ENCODE measurements at regions not wholly inside any gene's neighbourhood (a gene's known extent, or its start where the extent isn't known, plus 50 kb on each side); places are given as distances from the start of the nearest gene placed in this dataset.
A peak's percentile ranks its signal among the peaks of the same experiment; 100 is the strongest.
"Not testable (repeated sequence)": the region's sequence is repeated elsewhere in the genome, so short reads cannot be mapped to it uniquely, and the experiment has no call there.

DNA sequence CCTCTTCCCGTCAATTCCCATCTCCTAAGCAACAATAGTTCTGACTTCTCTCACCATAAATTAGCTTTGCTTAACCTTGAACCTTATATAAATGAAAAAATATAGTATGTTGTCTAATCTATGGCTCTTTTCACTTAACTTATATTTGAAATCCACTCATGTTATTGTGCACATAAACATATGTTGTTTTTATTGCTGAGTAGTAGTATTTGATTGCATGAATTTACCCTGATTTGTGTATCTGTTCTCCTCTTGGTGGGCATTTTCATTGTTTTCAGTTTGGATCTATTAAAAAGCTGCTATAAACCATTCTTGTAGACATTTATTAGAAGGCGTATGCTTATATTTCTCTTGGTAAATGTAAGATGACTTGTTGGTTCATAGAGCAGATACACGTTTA, 874.3 kb upstream of the ZEB2 start:
- no peaks in the 10 kb centered on the region for H3K36me3 ChIP-seq (ENCODE audit: control insufficient read depth in 3 of 3, insufficient read depth in 2 of 3, low read depth in 1 of 3, low read length in 3 of 3)
- no peak overlapping the region for H3K4me3 ChIP-seq (ENCODE audit: low read depth in 1 of 3, low read length in 3 of 3)
- H3K4me1 ChIP-seq (ENCODE audit: control insufficient read depth in 3 of 3, insufficient read depth in 2 of 3, low read depth in 1 of 3, low read length in 2 of 3): no peaks in the 10 kb centered on the region
- H3K9me3 ChIP-seq (ENCODE audit: control insufficient read depth in 2 of 2, insufficient read depth in 1 of 2, low read depth in 1 of 2, low read length in 1 of 2): no peaks in the 10 kb centered on the region
- H3K27ac ChIP-seq (ENCODE audit: low read depth in 1 of 3, low read length in 2 of 3): no peak overlapping the region
- DNase-seq: no peak
- WGBS, 3 donors: 67 to 85% (median 71%) methylated on average over 3 of the region's 3 CpGs
- no peaks in the 10 kb centered on the region for H3K27me3 ChIP-seq (ENCODE audit: control insufficient read depth in 3 of 3, insufficient read depth in 3 of 3, low read length in 3 of 3)
- no peak for FAIRE-seq

DNA sequence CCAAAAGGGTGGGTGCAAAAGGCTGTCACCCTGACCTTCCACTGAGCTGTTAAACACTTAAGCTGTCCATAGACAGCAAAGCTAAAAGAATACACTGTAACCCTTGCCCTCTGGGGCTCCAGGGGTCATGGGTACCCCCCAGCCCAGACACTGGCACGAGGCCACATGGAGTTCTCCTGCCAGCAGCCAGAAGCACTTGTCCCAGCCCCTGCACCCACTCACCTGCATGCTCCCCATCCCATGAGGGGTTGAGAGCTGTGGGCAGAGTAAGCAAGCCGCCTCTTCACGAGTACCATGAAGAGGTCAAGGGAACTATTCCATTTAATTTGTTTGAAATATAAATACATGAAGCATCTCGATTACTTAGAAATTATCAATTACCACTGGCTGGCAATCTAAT, 867.1 kb upstream of the ZEB2 start:
- no peak for DNase-seq
- H3K4me3 ChIP-seq (ENCODE audit: low read depth in 1 of 3, low read length in 3 of 3): no peak overlapping the region
- no peaks in the 10 kb centered on the region for H3K36me3 ChIP-seq (ENCODE audit: control insufficient read depth in 3 of 3, insufficient read depth in 2 of 3, low read depth in 1 of 3, low read length in 3 of 3)

DNA sequence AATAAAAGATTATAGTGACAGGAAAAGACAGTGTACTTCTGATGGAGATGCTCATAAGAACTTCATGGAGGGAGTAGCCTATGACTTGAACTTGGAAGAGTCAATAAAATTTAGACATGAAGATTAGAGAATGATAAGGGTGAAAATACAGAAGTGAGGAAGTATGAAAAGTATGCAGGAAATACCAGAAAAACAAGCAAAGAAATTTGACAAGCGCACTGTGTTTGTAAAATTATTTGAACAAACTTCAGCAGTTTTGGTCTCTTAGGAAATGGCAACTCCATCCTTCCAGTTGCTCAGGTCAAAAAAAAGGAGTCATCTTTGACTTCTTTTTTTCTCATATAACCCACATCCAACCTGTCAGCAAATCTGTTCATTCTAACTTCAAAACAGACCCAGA, 864.0 kb upstream of the ZEB2 start:
- DNase-seq (no peak), FAIRE-seq (no peak)
- 81 to 100% (median 91%) methylated on average over 1 of the region's 1 CpG for WGBS, 3 donors
- no peaks in the 10 kb centered on the region for H3K27me3 ChIP-seq (ENCODE audit: control insufficient read depth in 3 of 3, insufficient read depth in 3 of 3, low read length in 3 of 3)
- peaks cover 0 to 6% of the 10 kb centered on the region in 2 donors for H3K9me3 ChIP-seq (ENCODE audit: control insufficient read depth in 2 of 2, insufficient read depth in 1 of 2, low read depth in 1 of 2, low read length in 1 of 2)
- no peak overlapping the region for H3K27ac ChIP-seq (ENCODE audit: low read depth in 1 of 3, low read length in 2 of 3)
- H3K36me3 ChIP-seq (ENCODE audit: control insufficient read depth in 3 of 3, insufficient read depth in 2 of 3, low read depth in 1 of 3, low read length in 3 of 3): no peaks in the 10 kb centered on the region
- H3K4me1 ChIP-seq (ENCODE audit: control insufficient read depth in 3 of 3, insufficient read depth in 2 of 3, low read depth in 1 of 3, low read length in 2 of 3): no peaks in the 10 kb centered on the region
- H3K4me3 ChIP-seq (ENCODE audit: low read depth in 1 of 3, low read length in 3 of 3): no peak overlapping the region

More for the DNA sequence above, 867.1 kb upstream of the ZEB2 start:
- H3K27ac ChIP-seq (ENCODE audit: low read depth in 1 of 3, low read length in 2 of 3): no peak overlapping the region
- no peaks in the 10 kb centered on the region for H3K27me3 ChIP-seq (ENCODE audit: control insufficient read depth in 3 of 3, insufficient read depth in 3 of 3, low read length in 3 of 3)
- H3K4me1 ChIP-seq (ENCODE audit: control insufficient read depth in 3 of 3, insufficient read depth in 2 of 3, low read depth in 1 of 3, low read length in 2 of 3): no peaks in the 10 kb centered on the region
- no peak for FAIRE-seq
- WGBS, 3 donors: 79 to 88% (median 81%) methylated on average over 4 of the region's 4 CpGs
- peaks cover 0 to 6% of the 10 kb centered on the region in 2 donors for H3K9me3 ChIP-seq (ENCODE audit: control insufficient read depth in 2 of 2, insufficient read depth in 1 of 2, low read depth in 1 of 2, low read length in 1 of 2)

DNA sequence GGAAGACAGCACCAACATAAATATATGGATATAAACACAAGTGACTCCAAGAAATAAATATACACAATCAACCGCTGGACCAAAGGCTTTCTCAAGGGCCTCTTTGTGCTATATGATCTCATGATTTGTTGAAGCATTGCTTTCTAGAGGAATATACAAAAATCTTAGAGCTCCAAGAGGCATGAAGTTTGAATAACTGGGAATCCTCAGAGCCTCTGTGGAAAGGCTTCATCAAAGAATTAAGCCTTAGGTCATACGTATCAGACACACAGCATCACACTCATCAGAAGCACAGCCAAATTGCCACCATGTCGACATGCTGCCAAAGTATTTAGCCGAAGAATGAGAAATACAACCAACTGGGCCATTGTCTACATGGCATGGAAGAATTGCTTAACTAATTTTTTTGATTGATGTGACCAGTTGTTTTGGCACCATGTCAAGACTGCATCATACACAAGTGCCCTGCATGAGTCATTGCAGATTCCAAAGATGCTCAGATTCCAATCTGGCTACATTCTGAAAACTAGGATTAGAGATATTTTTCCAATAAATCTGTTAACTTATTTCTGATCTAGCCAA, 860.6 kb upstream of the ZEB2 start:
- no peak overlapping the region for H3K4me3 ChIP-seq (ENCODE audit: low read depth in 1 of 3, low read length in 3 of 3)
- peak in 1 of 2 donors; percentile 5 for DNase-seq
- FAIRE-seq: no peak
- no peaks in the 10 kb centered on the region for H3K36me3 ChIP-seq (ENCODE audit: control insufficient read depth in 3 of 3, insufficient read depth in 2 of 3, low read depth in 1 of 3, low read length in 3 of 3)
- no peaks in the 10 kb centered on the region for H3K27me3 ChIP-seq (ENCODE audit: control insufficient read depth in 3 of 3, insufficient read depth in 3 of 3, low read length in 3 of 3)
- H3K27ac ChIP-seq (ENCODE audit: low read depth in 1 of 3, low read length in 2 of 3): no peak overlapping the region
- H3K9me3 ChIP-seq (ENCODE audit: control insufficient read depth in 2 of 2, insufficient read depth in 1 of 2, low read depth in 1 of 2, low read length in 1 of 2): peaks cover 0 to 2% of the 10 kb centered on the region in 2 donors
- WGBS, 3 donors: 72 to 91% (median 90%) methylated on average over 4 of the region's 4 CpGs
- no peaks in the 10 kb centered on the region for H3K4me1 ChIP-seq (ENCODE audit: control insufficient read depth in 3 of 3, insufficient read depth in 2 of 3, low read depth in 1 of 3, low read length in 2 of 3)

DNA sequence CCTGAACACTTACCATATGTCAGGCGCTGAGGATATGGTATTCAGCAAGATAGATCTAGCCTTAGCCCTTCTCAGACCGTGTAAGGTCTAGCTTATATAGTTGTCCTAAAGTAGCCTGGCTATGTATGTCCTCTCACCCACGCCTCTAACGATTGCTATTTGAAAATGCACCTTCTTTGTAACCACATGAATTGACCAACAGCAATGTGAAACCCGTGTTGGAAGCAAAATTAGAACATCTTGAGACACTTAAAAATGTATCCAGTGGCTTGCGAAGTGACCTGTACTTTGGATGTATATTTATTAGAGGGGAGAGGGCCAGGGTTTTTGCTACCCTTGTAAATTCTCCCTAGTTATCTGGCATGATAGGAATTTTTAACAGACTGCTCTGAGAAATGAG, 860.0 kb upstream of the ZEB2 start:
- FAIRE-seq (no peak), DNase-seq (peak in 1 of 2 donors; percentile 1)
- H3K4me3 ChIP-seq (ENCODE audit: low read depth in 1 of 3, low read length in 3 of 3): no peak overlapping the region
- no peaks in the 10 kb centered on the region for H3K27me3 ChIP-seq (ENCODE audit: control insufficient read depth in 3 of 3, insufficient read depth in 3 of 3, low read length in 3 of 3)
- no peaks in the 10 kb centered on the region for H3K36me3 ChIP-seq (ENCODE audit: control insufficient read depth in 3 of 3, insufficient read depth in 2 of 3, low read depth in 1 of 3, low read length in 3 of 3)
- no peaks in the 10 kb centered on the region for H3K4me1 ChIP-seq (ENCODE audit: control insufficient read depth in 3 of 3, insufficient read depth in 2 of 3, low read depth in 1 of 3, low read length in 2 of 3)
- H3K27ac ChIP-seq (ENCODE audit: low read depth in 1 of 3, low read length in 2 of 3): no peak overlapping the region
- 74 to 79% (median 77%) methylated on average over 6 of the region's 6 CpGs for WGBS, 3 donors
- no peaks in the 10 kb centered on the region for H3K9me3 ChIP-seq (ENCODE audit: control insufficient read depth in 2 of 2, insufficient read depth in 1 of 2, low read depth in 1 of 2, low read length in 1 of 2)

DNA sequence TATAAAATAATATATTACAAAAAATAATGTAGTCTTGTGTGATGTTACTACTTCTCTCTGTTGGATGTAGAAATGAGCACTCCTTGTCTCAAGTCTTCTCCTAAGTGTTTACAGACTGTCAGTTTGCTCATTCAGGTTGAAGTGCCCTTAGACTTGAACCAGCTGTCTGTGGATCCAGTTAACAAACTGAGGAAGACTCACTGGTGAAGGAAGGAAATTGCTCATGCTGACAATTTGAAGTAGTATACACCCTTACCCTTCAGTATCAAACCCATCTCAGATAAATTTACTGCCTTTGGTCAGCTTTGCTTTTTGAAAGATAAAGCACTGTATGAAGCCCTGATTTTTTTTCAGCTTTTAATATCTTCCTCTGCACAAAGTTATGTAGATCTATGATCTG, 854.2 kb upstream of the ZEB2 start:
- Histone ChIP-seq H3K27me3 (ENCODE audit: control insufficient read depth in 3 of 3, insufficient read depth in 3 of 3, low read length in 3 of 3) (no peaks in the 10 kb centered on the region), H3K4me1 (ENCODE audit: control insufficient read depth in 3 of 3, insufficient read depth in 2 of 3, low read depth in 1 of 3, low read length in 2 of 3) (no peaks in the 10 kb centered on the region), H3K27ac (ENCODE audit: low read depth in 1 of 3, low read length in 2 of 3) (no peak overlapping the region), H3K9me3 (ENCODE audit: control insufficient read depth in 2 of 2, insufficient read depth in 1 of 2, low read depth in 1 of 2, low read length in 1 of 2) (no peaks in the 10 kb centered on the region), H3K36me3 (ENCODE audit: control insufficient read depth in 3 of 3, insufficient read depth in 2 of 3, low read depth in 1 of 3, low read length in 3 of 3) (no peaks in the 10 kb centered on the region), H3K4me3 (ENCODE audit: low read depth in 1 of 3, low read length in 3 of 3) (no peak overlapping the region)
- no peak for FAIRE-seq
- no peak for DNase-seq

DNA sequence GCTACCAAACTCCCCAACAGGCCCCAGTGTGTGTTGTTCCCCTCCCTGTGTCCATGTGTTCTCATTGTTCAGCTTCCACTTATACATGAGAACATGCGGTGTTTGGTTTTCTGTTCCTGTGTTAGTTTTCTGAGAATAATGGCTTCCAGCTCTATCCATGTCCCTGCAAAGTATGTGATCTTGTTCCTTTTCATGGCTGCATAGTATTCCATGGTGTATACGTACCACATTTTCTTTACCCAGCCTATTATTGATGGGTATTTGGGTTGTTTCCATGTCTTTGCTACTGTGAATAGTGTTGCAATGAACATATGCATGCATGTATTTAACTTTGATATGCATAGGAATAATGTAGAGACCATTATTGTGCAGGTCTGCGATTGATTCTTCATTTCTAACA, 847.4 kb upstream of the ZEB2 start:
- not testable (repeated sequence) for H3K27ac ChIP-seq (ENCODE audit: low read depth in 1 of 3, low read length in 2 of 3); H3K4me1 ChIP-seq (ENCODE audit: control insufficient read depth in 3 of 3, insufficient read depth in 2 of 3, low read depth in 1 of 3, low read length in 2 of 3); H3K4me3 ChIP-seq (ENCODE audit: low read depth in 1 of 3, low read length in 3 of 3); H3K9me3 ChIP-seq (ENCODE audit: control insufficient read depth in 2 of 2, insufficient read depth in 1 of 2, low read depth in 1 of 2, low read length in 1 of 2); H3K27me3 ChIP-seq (ENCODE audit: control insufficient read depth in 3 of 3, insufficient read depth in 3 of 3, low read length in 3 of 3); H3K36me3 ChIP-seq (ENCODE audit: control insufficient read depth in 3 of 3, insufficient read depth in 2 of 3, low read depth in 1 of 3, low read length in 3 of 3); DNase-seq; FAIRE-seq
- WGBS, 3 donors: 89 to 93% (median 92%) methylated on average over 3 of the region's 3 CpGs

DNA sequence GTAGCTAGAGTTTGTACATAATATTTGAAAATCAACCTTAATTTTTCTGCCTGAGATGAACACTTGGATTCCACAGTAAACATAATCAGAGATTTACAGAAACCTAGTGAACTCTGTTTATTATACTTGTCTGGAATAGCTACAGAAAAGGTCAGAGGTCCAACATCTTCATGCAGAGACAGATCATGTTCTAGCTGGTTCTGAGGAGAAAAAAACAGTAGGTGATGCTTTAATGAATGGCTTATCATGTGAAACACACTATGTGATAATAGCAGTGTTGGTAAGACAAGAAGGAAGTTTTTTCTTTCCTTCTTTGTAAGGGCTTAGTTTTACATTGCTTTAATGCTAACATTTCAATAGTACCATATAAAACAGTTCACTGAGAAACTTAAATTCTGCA, 846.4 kb upstream of the ZEB2 start:
- DNase-seq (no peak), FAIRE-seq (no peak)
- Histone ChIP-seq H3K27me3 (ENCODE audit: control insufficient read depth in 3 of 3, insufficient read depth in 3 of 3, low read length in 3 of 3) (no peaks in the 10 kb centered on the region), H3K4me1 (ENCODE audit: control insufficient read depth in 3 of 3, insufficient read depth in 2 of 3, low read depth in 1 of 3, low read length in 2 of 3) (no peaks in the 10 kb centered on the region), H3K4me3 (ENCODE audit: low read depth in 1 of 3, low read length in 3 of 3) (no peak overlapping the region), H3K9me3 (ENCODE audit: control insufficient read depth in 2 of 2, insufficient read depth in 1 of 2, low read depth in 1 of 2, low read length in 1 of 2) (no peaks in the 10 kb centered on the region), H3K36me3 (ENCODE audit: control insufficient read depth in 3 of 3, insufficient read depth in 2 of 3, low read depth in 1 of 3, low read length in 3 of 3) (no peaks in the 10 kb centered on the region), H3K27ac (ENCODE audit: low read depth in 1 of 3, low read length in 2 of 3) (no peak overlapping the region)

DNA sequence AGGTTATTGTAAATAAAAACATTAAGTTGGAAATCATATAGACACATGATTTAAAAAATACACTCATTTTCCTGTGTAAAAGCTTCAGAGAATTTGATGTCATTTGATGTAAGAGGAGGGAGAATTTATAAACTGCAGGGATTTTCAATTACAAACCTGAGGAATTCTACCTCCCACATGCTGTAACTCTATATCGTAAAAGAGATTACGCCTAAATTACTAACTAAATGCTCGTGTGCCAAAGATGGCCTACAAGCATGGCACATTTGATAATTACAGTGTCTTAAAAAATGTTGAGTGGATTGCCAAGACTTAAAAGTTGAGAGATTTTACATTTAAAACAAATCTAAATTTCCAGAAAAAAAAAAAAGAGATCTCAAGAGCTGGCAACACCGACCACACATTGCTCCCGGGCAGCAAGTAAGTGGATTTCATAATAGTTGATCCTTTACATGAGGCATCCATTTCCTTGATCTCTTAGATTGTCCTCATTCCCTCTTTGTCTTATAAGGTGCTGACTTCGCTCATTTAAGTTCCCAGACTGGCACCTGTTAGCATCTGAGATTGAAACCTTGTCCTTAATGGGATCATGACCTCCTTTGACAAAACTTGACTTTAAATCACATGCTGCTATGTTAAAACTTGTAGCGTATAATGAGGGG, 840.3 kb upstream of the ZEB2 start:
- no peak for DNase-seq
- Histone ChIP-seq H3K27me3 (ENCODE audit: control insufficient read depth in 3 of 3, insufficient read depth in 3 of 3, low read length in 3 of 3) (no peaks in the 10 kb centered on the region), H3K36me3 (ENCODE audit: control insufficient read depth in 3 of 3, insufficient read depth in 2 of 3, low read depth in 1 of 3, low read length in 3 of 3) (no peaks in the 10 kb centered on the region), H3K27ac (ENCODE audit: low read depth in 1 of 3, low read length in 2 of 3) (no peak overlapping the region), H3K4me1 (ENCODE audit: control insufficient read depth in 3 of 3, insufficient read depth in 2 of 3, low read depth in 1 of 3, low read length in 2 of 3) (no peaks in the 10 kb centered on the region), H3K9me3 (ENCODE audit: control insufficient read depth in 2 of 2, insufficient read depth in 1 of 2, low read depth in 1 of 2, low read length in 1 of 2) (no peaks in the 10 kb centered on the region), H3K4me3 (ENCODE audit: low read depth in 1 of 3, low read length in 3 of 3) (no peak overlapping the region)
- WGBS, 3 donors: 84 to 94% (median 89%) methylated on average over 7 of the region's 7 CpGs
- FAIRE-seq: no peak
